ENCODE measurements at regions not wholly inside any gene's neighbourhood (a gene's known extent, or its start where the extent isn't known, plus 50 kb on each side); places are given as distances from the start of the nearest gene placed in this dataset.
"Not testable (repeated sequence)": the region's sequence is repeated elsewhere in the genome, so short reads cannot be mapped to it uniquely, and the experiment has no call there.

GRCh38 chr13:81018936-81019335 is 678.0 kb upstream of the SPRY2 start:
- in situ Hi-C loops (cut with MboI; ENCODE audit: low pct_unique_long_range_greater_than_20kb, low sequenced_read_pairs, unreplicated experiment), result loop anchor here (25.0 kb wide), 1 partner anchor 1332 kb away; no protein-coding TSS in a partner anchor
- DNase-seq (ENCODE audit: low spot score), result no peak
- no peak for TF ChIP-seq CTCF (IDR thresholded peaks at IDR 0.05; ENCODE audit: extremely low read depth, insufficient read depth, missing control alignments)

GRCh38 chr13:81017513-81018152 is 676.7 kb upstream of the SPRY2 start:
- DNase-seq (ENCODE audit: low spot score), result peak; percentile 29
- peak; percentile 67 for TF ChIP-seq CTCF (IDR thresholded peaks at IDR 0.05; ENCODE audit: extremely low read depth, insufficient read depth, missing control alignments)
- in situ Hi-C loops (cut with MboI; ENCODE audit: low pct_unique_long_range_greater_than_20kb, low sequenced_read_pairs, unreplicated experiment), result loop anchor here (25.0 kb wide), 1 partner anchor 1330 kb away; no protein-coding TSS in a partner anchor

GRCh38 chr13:81012031-81012430 is 671.1 kb upstream of the SPRY2 start:
- no peak for DNase-seq (ENCODE audit: low spot score)
- TF ChIP-seq CTCF (IDR thresholded peaks at IDR 0.05; ENCODE audit: extremely low read depth, insufficient read depth, missing control alignments), result no peak
- in situ Hi-C loops (cut with MboI; ENCODE audit: low pct_unique_long_range_greater_than_20kb, low sequenced_read_pairs, unreplicated experiment), result loop anchor here (25.0 kb wide), 1 partner anchor 1325 kb away; no protein-coding TSS in a partner anchor

GRCh38 chr13:81001828-81002385 is 661.0 kb upstream of the SPRY2 start:
- no peak for TF ChIP-seq CTCF (IDR thresholded peaks at IDR 0.05; ENCODE audit: extremely low read depth, insufficient read depth, missing control alignments)
- in situ Hi-C loops (cut with MboI; ENCODE audit: low pct_unique_long_range_greater_than_20kb, low sequenced_read_pairs, unreplicated experiment), result loop anchor here (25.0 kb wide), 1 partner anchor 1315 kb away; no protein-coding TSS in a partner anchor
- DNase-seq (ENCODE audit: low spot score), result no peak

- in situ Hi-C loops (cut with MboI; ENCODE audit: low pct_unique_long_range_greater_than_20kb, low sequenced_read_pairs, unreplicated experiment); DNase-seq (ENCODE audit: low spot score): not testable (repeated sequence)
Measured at GRCh38 chr13:80998603-80999002, 657.7 kb upstream of the SPRY2 start.

- in situ Hi-C loops (cut with MboI; ENCODE audit: low pct_unique_long_range_greater_than_20kb, low sequenced_read_pairs, unreplicated experiment), result no loop called here
- no peak for DNase-seq (ENCODE audit: low spot score)
- no peak for TF ChIP-seq CTCF (IDR thresholded peaks at IDR 0.05; ENCODE audit: extremely low read depth, insufficient read depth, missing control alignments)
Measured at GRCh38 chr13:80989747-80990146, 648.8 kb upstream of the SPRY2 start.

- in situ Hi-C loops (cut with MboI; ENCODE audit: low pct_unique_long_range_greater_than_20kb, low sequenced_read_pairs, unreplicated experiment), result no loop called here
- no peak for DNase-seq (ENCODE audit: low spot score)
- no peak for TF ChIP-seq CTCF (IDR thresholded peaks at IDR 0.05; ENCODE audit: extremely low read depth, insufficient read depth, missing control alignments)
Measured at GRCh38 chr13:80989241-80989640, 648.3 kb upstream of the SPRY2 start.
